ENCODE measurements at regions not wholly inside any gene's neighbourhood (a gene's known extent, or its start where the extent isn't known, plus 50 kb on each side); places are given as distances from the start of the nearest gene placed in this dataset.

DNA sequence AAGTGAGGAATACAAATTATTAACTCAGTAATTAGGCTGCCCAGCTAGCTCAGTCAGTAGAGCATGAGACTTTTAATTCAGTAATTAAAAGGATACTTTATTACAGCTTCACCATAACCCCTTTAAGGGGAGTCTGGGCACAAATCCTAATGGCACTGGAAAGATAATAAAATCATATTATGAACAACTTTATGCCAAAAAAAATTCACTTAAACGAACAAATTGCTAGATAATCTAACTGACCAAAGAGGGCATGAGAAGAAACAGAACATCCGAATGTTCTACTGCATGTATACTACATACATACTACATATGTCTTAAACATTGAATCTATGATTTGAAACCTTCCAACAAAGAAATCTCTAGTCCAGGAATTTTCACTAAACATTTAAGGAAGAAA, 159.5 kb downstream of the CYP26B1 start:
- Histone ChIP-seq H3K9ac (ENCODE audit: low read length) (no peak overlapping the region), H3K36me3 (replicated peaks; ENCODE audit: low read depth, low read length) (no peaks in the 10 kb centered on the region), H3K79me2 (ENCODE audit: low read length) (no peaks in the 10 kb centered on the region), H3K4me2 (ENCODE audit: low read length) (no peak overlapping the region), H3K4me3 (ENCODE audit: low read length) (no peak overlapping the region), H3K27ac (ENCODE audit: low read length) (no peak overlapping the region), H2AFZ (ENCODE audit: low read depth, low read length) (no peak overlapping the region), H3K9me3 (ENCODE audit: insufficient read depth, low read length) (no peaks in the 10 kb centered on the region), H3K27me3 (ENCODE audit: low read depth, low read length) (peaks cover 8% of the 10 kb centered on the region; the same call in 1 of the 2 replicates), H3K4me1 (ENCODE audit: low read length) (no peaks in the 10 kb centered on the region), H4K20me1 (ENCODE audit: insufficient read depth, low read length) (no peaks in the 10 kb centered on the region)
- TF ChIP-seq CTCF (IDR thresholded peaks at IDR 0.05; ENCODE audit: low read depth, low read length) (no peak), EZH2phosphoT487 (IDR thresholded peaks at IDR 0.05; ENCODE audit: low read depth) (no peak)

GRCh38 chr2:71976685-71977084, 171.0 kb downstream of the CYP26B1 start:
- H3K9ac ChIP-seq (ENCODE audit: low read length) = no peak overlapping the region
- H4K20me1 ChIP-seq (ENCODE audit: insufficient read depth, low read length) = no peaks in the 10 kb centered on the region
- no peak overlapping the region for H3K27ac ChIP-seq (ENCODE audit: low read length)
- TF ChIP-seq EZH2phosphoT487 (IDR thresholded peaks at IDR 0.05; ENCODE audit: low read depth) = no peak
- no peak for TF ChIP-seq CTCF (IDR thresholded peaks at IDR 0.05; ENCODE audit: low read depth, low read length)
- H3K9me3 ChIP-seq (ENCODE audit: insufficient read depth, low read length) = no peaks in the 10 kb centered on the region
- no peaks in the 10 kb centered on the region for H3K36me3 ChIP-seq (replicated peaks; ENCODE audit: low read depth, low read length)
- H3K4me3 ChIP-seq (ENCODE audit: low read length) = no peak overlapping the region
- H3K4me1 ChIP-seq (ENCODE audit: low read length) = no peaks in the 10 kb centered on the region
- no peak overlapping the region for H3K4me2 ChIP-seq (ENCODE audit: low read length)
- H2AFZ ChIP-seq (ENCODE audit: low read depth, low read length) = no peak overlapping the region
- peaks cover 28% of the 10 kb centered on the region; the same call in 1 of the 2 replicates for H3K27me3 ChIP-seq (ENCODE audit: low read depth, low read length)
- H3K79me2 ChIP-seq (ENCODE audit: low read length) = no peaks in the 10 kb centered on the region

- TF ChIP-seq CTCF (IDR thresholded peaks at IDR 0.05; ENCODE audit: low read depth, low read length) = no peak
- TF ChIP-seq EZH2phosphoT487 (IDR thresholded peaks at IDR 0.05; ENCODE audit: low read depth) = no peak
- H3K4me3 ChIP-seq (ENCODE audit: low read length) = no peak overlapping the region
- no peaks in the 10 kb centered on the region for H4K20me1 ChIP-seq (ENCODE audit: insufficient read depth, low read length)
- no peak overlapping the region for H2AFZ ChIP-seq (ENCODE audit: low read depth, low read length)
- H3K27ac ChIP-seq (ENCODE audit: low read length) = no peak overlapping the region
- H3K9ac ChIP-seq (ENCODE audit: low read length) = no peak overlapping the region
- no peaks in the 10 kb centered on the region for H3K4me1 ChIP-seq (ENCODE audit: low read length)
- no peak overlapping the region for H3K4me2 ChIP-seq (ENCODE audit: low read length)
- H3K79me2 ChIP-seq (ENCODE audit: low read length) = no peaks in the 10 kb centered on the region
- no peaks in the 10 kb centered on the region for H3K36me3 ChIP-seq (replicated peaks; ENCODE audit: low read depth, low read length)
- peaks cover 29% of the 10 kb centered on the region; the same call in 1 of the 2 replicates for H3K27me3 ChIP-seq (ENCODE audit: low read depth, low read length)
- H3K9me3 ChIP-seq (ENCODE audit: insufficient read depth, low read length) = no peaks in the 10 kb centered on the region
Observed at GRCh38 chr2:71974846-71975245, 172.8 kb downstream of the CYP26B1 start.

DNA sequence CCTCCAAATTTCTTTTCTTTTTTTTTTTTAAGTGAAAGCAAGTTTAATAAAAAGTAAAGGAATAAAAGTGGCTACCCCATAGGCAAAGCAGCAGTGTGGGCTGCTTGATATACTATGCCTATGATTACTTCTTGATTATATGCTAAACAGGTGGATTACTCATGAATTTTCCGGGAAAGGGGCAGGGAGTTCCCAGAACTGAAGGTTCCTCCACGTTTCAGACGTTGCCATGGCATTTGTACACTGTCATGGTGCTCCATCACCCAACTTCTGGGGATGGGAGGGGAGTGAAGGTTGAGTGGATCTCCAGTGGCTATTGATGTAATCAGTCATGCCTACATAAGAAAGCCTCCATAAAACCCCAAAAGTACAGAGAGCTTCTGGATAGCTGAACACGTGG, 176.2 kb downstream of the CYP26B1 start:
- H3K4me3 ChIP-seq (ENCODE audit: low read length) = no peak overlapping the region
- H3K4me1 ChIP-seq (ENCODE audit: low read length) = no peaks in the 10 kb centered on the region
- peaks cover 38% of the 10 kb centered on the region; the same call in 1 of the 2 replicates for H3K27me3 ChIP-seq (ENCODE audit: low read depth, low read length)
- no peak for TF ChIP-seq EZH2phosphoT487 (IDR thresholded peaks at IDR 0.05; ENCODE audit: low read depth)
- no peak for TF ChIP-seq CTCF (IDR thresholded peaks at IDR 0.05; ENCODE audit: low read depth, low read length)
- H3K9ac ChIP-seq (ENCODE audit: low read length) = no peak overlapping the region
- H3K9me3 ChIP-seq (ENCODE audit: insufficient read depth, low read length) = no peaks in the 10 kb centered on the region
- H4K20me1 ChIP-seq (ENCODE audit: insufficient read depth, low read length) = no peaks in the 10 kb centered on the region
- H3K36me3 ChIP-seq (replicated peaks; ENCODE audit: low read depth, low read length) = no peaks in the 10 kb centered on the region
- H2AFZ ChIP-seq (ENCODE audit: low read depth, low read length) = no peak overlapping the region
- no peak overlapping the region for H3K27ac ChIP-seq (ENCODE audit: low read length)
- H3K79me2 ChIP-seq (ENCODE audit: low read length) = no peaks in the 10 kb centered on the region
- H3K4me2 ChIP-seq (ENCODE audit: low read length) = no peak overlapping the region
